Esophagus muscularis mucosa (tissue), 3 donors: ENCODE measurements at regions not wholly inside any gene's neighbourhood (a gene's known extent, or its start where the extent isn't known, plus 50 kb on each side); places are given as distances from the start of the nearest gene placed in this dataset.

ENCODE experiments used
- CTCF ChIP-seq, 3 experiments: fragments of 200-600 bp in 2 of 3; fragments of 450-650 bp in 1 of 3; sonication (generic) in 2 of 3; IDR thresholded peaks; one replicate each; pipeline ENCODE4 v1.5.1; 2017 to 2019; ENCODE audit warnings: antibody characterized with exemption in 3 of 3, mild to moderate bottlenecking in 2 of 3, moderate library complexity in 1 of 3
- POLR2A ChIP-seq: fragments of 450-650 bp; IDR thresholded peaks from one replicate; pipeline ENCODE4 v1.6.1; 2017; ENCODE audit warnings: antibody characterized with exemption, moderate library complexity, mild to moderate bottlenecking, low read depth

- TF ChIP-seq CTCF (IDR thresholded peaks at IDR 0.05): no peak
- TF ChIP-seq POLR2A: no peak
Measured at GRCh38 chr5:93349613-93350012, 231.4 kb downstream of the NR2F1-AS1 start.
